ENCODE measurements at regions not wholly inside any gene's neighbourhood (a gene's known extent, or its start where the extent isn't known, plus 50 kb on each side); places are given as distances from the start of the nearest gene placed in this dataset.

- TF ChIP-seq CTCF (IDR thresholded peaks at IDR 0.05), result no peak
- no peak for TF ChIP-seq POLR2A (IDR thresholded peaks at IDR 0.05)
These were observed 1778.5 kb upstream of the ACO1 start for GRCh38 chr9:30605936-30606335.
